HCT116 (cell line): ENCODE measurements at regions not wholly inside any gene's neighbourhood (a gene's known extent, or its start where the extent isn't known, plus 50 kb on each side); places are given as distances from the start of the nearest gene placed in this dataset.

Source experiments
- ATAC-seq: fragments of 200-7000 bp; cut with Tn5 transposase; 2 replicates; pipeline ENCODE4 v1.9.1; 2020; ENCODE audit warnings: mild to moderate bottlenecking, moderate library complexity
- BruUV-seq: library from RNA; stranded (reverse); fragments of 400-500 nt; replicated peaks from 2 replicates; lab custom pipeline; 2021; lab: Mats Ljungman, UMichigan
- CTCF ChIA-PET: fragments of 300-600 bp; sonication (Branson Sonifier 250); formaldehyde crosslinking; loops from one replicate; lab custom pipeline; 2021; ENCODE audit warnings: antibody characterized with exemption; lab: Charles Lee
- POLR2A ChIA-PET: fragments of 300-600, 350-600 bp; sonication (Branson Sonifier 250); formaldehyde crosslinking; loops from one replicate; lab custom pipeline; 2021; ENCODE audit warnings: antibody characterized with exemption; lab: Charles Lee
- RAD21 ChIA-PET, 2 experiments: fragments of 300-600 bp; sonication (Branson Sonifier 250); formaldehyde crosslinking; loops; one replicate each; lab custom pipeline; 2023; ENCODE audit warnings: low total read pairs in 2 of 2; ENCODE audit not compliant: uncharacterized antibody in 2 of 2, unreplicated experiment in 2 of 2, low non-redundant PET in 1 of 2; lab: Charles Lee
- DNase-seq: peaks from one replicate; pipeline ENCODE4 v3.0.0-alpha.2; 2010; ENCODE audit warnings: low read depth, low spot score
- H2AFZ ChIP-seq: fragments of 200-600 bp; shearing (Covaris generic), sonication (generic); 2 replicates; pipeline ENCODE4 v1.6.1; 2017; ENCODE audit warnings: low read depth, mixed run types, mixed read lengths, antibody characterized with exemption, low read length; ENCODE audit not compliant: poor library complexity, severe bottlenecking
- H3K27ac ChIP-seq: 2 replicates; pipeline ENCODE4 v1.5.1; 2012; ENCODE audit warnings: low read depth, low read length
- H3K27me3 ChIP-seq: fragments of 200-600 bp; sonication (generic); 2 replicates; pipeline ENCODE4 v1.6.1; 2016; ENCODE audit warnings: mixed run types, low read length, mixed read lengths; ENCODE audit not compliant: insufficient read depth
- H3K36me3 ChIP-seq, 2 experiments: fragments of 200-500 bp in 1 of 2; fragments of 200-600 bp in 1 of 2; sonication (Bioruptor generic) in 1 of 2; sonication (generic) in 1 of 2; 2 replicates each; pipeline versions ENCODE4 v1.5.1 to v1.6.1; 2014 to 2016; ENCODE audit warnings: low read length in 2 of 2, inconsistent platforms in 1 of 2, mixed read lengths in 1 of 2, mixed run types in 1 of 2; ENCODE audit not compliant: insufficient read depth in 2 of 2, control insufficient read depth in 1 of 2
- H3K4me1 ChIP-seq, 2 experiments: fragments of 200-600 bp in 1 of 2; sonication (generic) in 1 of 2; 2 replicates each; pipeline versions ENCODE4 v1.5.1 to v1.6.1; 2012 to 2017; ENCODE audit warnings: low read length in 2 of 2, inconsistent platforms in 1 of 2, mild to moderate bottlenecking in 1 of 2, mixed read lengths in 1 of 2, mixed run types in 1 of 2, moderate library complexity in 1 of 2; ENCODE audit not compliant: insufficient read depth in 2 of 2, control insufficient read depth in 1 of 2
- H3K4me2 ChIP-seq: fragments of 200-600 bp; sonication (generic); 2 replicates; pipeline ENCODE4 v1.6.1; 2017; ENCODE audit warnings: mixed run types, low read length, mixed read lengths
- H3K4me3 ChIP-seq, 2 experiments: fragments of 200-600 bp in 1 of 2; sonication (generic) in 1 of 2; replicated peaks in 1 of 2; 2 replicates each; pipeline ENCODE4 v1.5.1; 2011 to 2016; ENCODE audit warnings: low read length in 2 of 2, control low read depth in 1 of 2, low read depth in 1 of 2, mild to moderate bottlenecking in 1 of 2, mixed read lengths in 1 of 2, mixed run types in 1 of 2
- H3K79me2 ChIP-seq: fragments of 200-600 bp; sonication (generic); 2 replicates; pipeline ENCODE4 v1.6.1; 2017; ENCODE audit warnings: mild to moderate bottlenecking, mixed run types, low read length, moderate library complexity, mixed read lengths; ENCODE audit not compliant: insufficient read depth
- H3K9ac ChIP-seq: fragments of 200-600 bp; sonication (generic); 2 replicates; pipeline ENCODE4 v1.6.1; 2016; ENCODE audit warnings: low read length, mixed read lengths
- H3K9me2 ChIP-seq: fragments of 200-600 bp; sonication (generic), shearing (Covaris generic); 2 replicates; pipeline ENCODE4 v1.6.1; 2017; ENCODE audit warnings: mixed run types, mild to moderate bottlenecking, moderate library complexity; ENCODE audit not compliant: insufficient read depth
- H3K9me3 ChIP-seq, 2 experiments: fragments of 200-500 bp in 1 of 2; fragments of 200-600 bp in 1 of 2; sonication (Bioruptor generic) in 1 of 2; sonication (generic) in 1 of 2; 2 replicates each; pipeline ENCODE4 v1.6.1; 2014 to 2017; ENCODE audit warnings: low read length in 2 of 2, mixed read lengths in 2 of 2, inconsistent platforms in 1 of 2, low read depth in 1 of 2, mild to moderate bottlenecking in 1 of 2, mixed run types in 1 of 2, moderate library complexity in 1 of 2; ENCODE audit not compliant: control insufficient read depth in 1 of 2, insufficient read depth in 1 of 2
- H4K20me1 ChIP-seq: fragments of 200-600 bp; sonication (generic), shearing (Covaris generic); 2 replicates; pipeline ENCODE4 v1.6.1; 2017; ENCODE audit warnings: mixed run types, mild to moderate bottlenecking, moderate library complexity; ENCODE audit not compliant: insufficient read depth
- ATF3 ChIP-seq: IDR thresholded peaks from 2 replicates; pipeline ENCODE4 v1.6.1; 2012
- CBX3 ChIP-seq: IDR thresholded peaks from 2 replicates; pipeline ENCODE4 v1.6.1; 2012; ENCODE audit warnings: low read depth
- CEBPB ChIP-seq: IDR thresholded peaks from 2 replicates; pipeline ENCODE4 v1.6.1; 2012; ENCODE audit warnings: low read depth
- ELF1 ChIP-seq: IDR thresholded peaks from 2 replicates; pipeline ENCODE4 v1.6.1; 2012; ENCODE audit warnings: low read depth, borderline replicate concordance
- RAD21 ChIP-seq: IDR thresholded peaks from 2 replicates; pipeline ENCODE4 v1.6.1; 2012; ENCODE audit warnings: low read depth, mild to moderate bottlenecking
- REST ChIP-seq: IDR thresholded peaks from 2 replicates; pipeline ENCODE4 v1.6.1; 2012; ENCODE audit warnings: low read depth
- SRF ChIP-seq: IDR thresholded peaks from 2 replicates; pipeline ENCODE4 v1.6.1; 2012; ENCODE audit warnings: low read depth
- YY1 ChIP-seq: IDR thresholded peaks from 2 replicates; pipeline ENCODE4 v1.6.1; 2011; ENCODE audit warnings: low read length, low read depth, moderate library complexity, mild to moderate bottlenecking; ENCODE audit not compliant: insufficient replicate concordance; ENCODE audit errors: extremely low read depth
- ZBTB33 ChIP-seq: IDR thresholded peaks from 2 replicates; pipeline ENCODE4 v1.6.1; 2011; ENCODE audit warnings: mild to moderate bottlenecking, low read length, moderate library complexity; ENCODE audit not compliant: insufficient replicate concordance; ENCODE audit errors: extremely low read depth
- ZFX ChIP-seq: fragments of 450-650 bp; IDR thresholded peaks from 2 replicates; pipeline ENCODE4 v1.6.1; 2017
- intact Hi-C: fragments of 100-400 bp; cut with micrococcal nuclease; formaldehyde crosslinking; loops from 2 replicates; pipeline ENCODE4 v1.10.0; 2022

- Histone ChIP-seq H3K9me2 (no peaks in the 10 kb centered on the region), H4K20me1 (no peaks in the 10 kb centered on the region), H3K27me3 (no peaks in the 10 kb centered on the region), H3K9me3 (no peaks in the 10 kb centered on the region; a peak in 1 of 4 replicates), H3K27ac (no peak overlapping the region), H3K4me1 (no peaks in the 10 kb centered on the region), H3K4me2 (no peak overlapping the region), H3K9ac (no peak overlapping the region), H3K4me3 (no peak overlapping the region), H2AFZ (no peak overlapping the region), H3K79me2 (no peaks in the 10 kb centered on the region), H3K36me3 (no peaks in the 10 kb centered on the region)
- DNase-seq = no peak
- POLR2A ChIA-PET = no interaction called here
- RAD21 ChIA-PET = no interaction called here
- no TSS peak for BruUV-seq
- CTCF ChIA-PET = no interaction called here
- TF ChIP-seq ZFX = no peak
- intact Hi-C loops = no loop called here
- ATAC-seq = no peak
Observed at GRCh38 chr4:22020129-22020528, 71.6 kb upstream of the KCNIP4 start.

GRCh38 chr4:22019676-22020075 lies 71.1 kb upstream of the KCNIP4 start:
- no peak overlapping the region for H3K4me2 ChIP-seq
- no peaks in the 10 kb centered on the region for H3K36me3 ChIP-seq
- no peak overlapping the region for H3K4me3 ChIP-seq
- no peaks in the 10 kb centered on the region; a peak in 1 of 4 replicates for H3K9me3 ChIP-seq
- BruUV-seq = no TSS peak
- no peak overlapping the region for H3K9ac ChIP-seq
- H3K27me3 ChIP-seq = no peaks in the 10 kb centered on the region
- ChIA-PET RAD21 (no interaction called here), CTCF (no interaction called here), POLR2A (no interaction called here)
- DNase-seq = no peak
- intact Hi-C loops = no loop called here
- no peak overlapping the region for H3K27ac ChIP-seq
- no peaks in the 10 kb centered on the region for H3K9me2 ChIP-seq
- TF ChIP-seq CEBPB (no peak), CBX3 (no peak), REST (no peak), RAD21 (no peak), ELF1 (no peak), ATF3 (no peak), SRF (no peak), YY1 (no peak), ZBTB33 (no peak)
- no peak overlapping the region for H2AFZ ChIP-seq
- H4K20me1 ChIP-seq = no peaks in the 10 kb centered on the region
- no peaks in the 10 kb centered on the region for H3K4me1 ChIP-seq
- no peak for ATAC-seq
- no peaks in the 10 kb centered on the region for H3K79me2 ChIP-seq
